ENCODE measurements at regions not wholly inside any gene's neighbourhood (a gene's known extent, or its start where the extent isn't known, plus 50 kb on each side); places are given as distances from the start of the nearest gene placed in this dataset.
"Not testable (repeated sequence)": the region's sequence is repeated elsewhere in the genome, so short reads cannot be mapped to it uniquely, and the experiment has no call there.

GRCh38 chr3:71966185-71966584, 181.2 kb upstream of the PROK2 start:
- no peak for DNase-seq

DNA sequence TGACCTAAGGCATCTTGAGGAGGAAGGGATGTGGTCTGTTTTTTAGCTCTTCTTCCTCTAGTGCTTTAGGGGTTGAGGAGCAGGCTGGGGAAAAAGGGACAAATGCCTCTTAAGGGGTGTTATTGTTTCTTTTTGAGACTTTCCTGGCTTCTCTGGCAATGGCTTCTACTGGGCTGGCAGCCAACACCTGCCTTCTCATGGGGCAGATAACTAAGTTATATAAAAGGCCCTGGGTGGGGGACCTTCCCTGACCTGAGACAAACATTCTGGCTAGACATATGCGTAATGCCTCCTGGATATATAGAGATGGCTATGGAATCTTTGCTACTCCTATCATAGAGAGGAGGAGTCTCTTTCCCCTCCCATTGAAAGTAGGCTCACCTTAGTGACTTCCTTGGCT, 179.2 kb upstream of the PROK2 start:
- DNase-seq: no peak

GRCh38 chr3:71962561-71963240, 177.8 kb upstream of the PROK2 start:
- no peak for DNase-seq

GRCh38 chr3:71961891-71962290, 176.9 kb upstream of the PROK2 start:
- no peak for DNase-seq

DNA sequence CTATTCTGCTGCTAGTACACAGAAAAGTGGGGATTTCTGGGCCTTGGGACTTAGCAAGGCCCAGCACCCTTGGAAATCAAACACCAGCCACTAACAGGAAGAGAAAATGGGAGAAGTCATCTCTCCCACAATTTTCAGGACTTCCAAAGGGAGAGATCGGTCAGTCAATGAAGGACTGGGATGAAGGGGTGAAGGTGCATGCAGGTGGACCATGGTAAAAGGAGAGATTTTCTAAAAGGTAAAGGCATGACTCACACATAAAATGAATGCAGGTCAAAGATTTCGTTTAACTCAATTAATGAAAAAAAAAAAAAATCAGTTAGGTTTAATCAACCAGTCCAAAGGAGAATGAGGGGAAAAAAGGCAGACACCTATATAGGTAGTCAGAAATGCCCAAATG, 176.4 kb upstream of the PROK2 start:
- DNase-seq: no peak

- DNase-seq: no peak
Observed at GRCh38 chr3:71958533-71958932, 173.6 kb upstream of the PROK2 start.

DNA sequence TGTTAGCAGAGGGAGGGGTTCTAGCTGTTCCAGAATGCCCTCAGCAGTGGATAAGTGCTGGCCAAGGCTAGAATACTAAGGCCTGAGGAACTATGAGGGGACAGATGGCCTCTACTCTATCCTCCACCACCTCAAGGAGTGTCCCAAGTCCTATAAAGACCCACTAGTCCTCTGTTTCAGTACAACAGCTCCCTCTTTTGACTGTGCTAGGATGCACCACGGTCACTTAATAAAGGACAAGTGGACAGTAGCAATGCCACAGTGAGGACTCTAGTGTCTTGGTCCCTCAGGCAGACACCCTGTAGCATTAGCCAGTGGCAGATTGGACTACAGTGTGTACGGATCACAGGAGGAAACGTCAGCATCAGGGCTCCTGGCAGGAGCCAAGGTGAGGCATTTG, 171.8 kb upstream of the PROK2 start:
- DNase-seq: no peak

DNA sequence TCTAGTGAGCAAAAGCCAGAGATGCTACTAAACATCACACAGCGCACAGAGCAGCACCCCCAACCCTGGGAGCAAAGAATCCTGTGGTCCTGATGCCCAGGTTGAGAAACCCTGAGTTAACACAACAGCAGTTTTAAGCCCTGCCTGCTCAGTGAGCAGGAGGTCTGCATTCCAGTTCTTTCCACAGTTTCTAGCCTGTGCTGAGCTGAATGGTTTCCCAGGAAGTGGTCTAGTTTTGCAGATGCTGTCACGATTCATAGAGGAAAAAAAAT, 171.1 kb upstream of the PROK2 start:
- no peak for DNase-seq

DNA sequence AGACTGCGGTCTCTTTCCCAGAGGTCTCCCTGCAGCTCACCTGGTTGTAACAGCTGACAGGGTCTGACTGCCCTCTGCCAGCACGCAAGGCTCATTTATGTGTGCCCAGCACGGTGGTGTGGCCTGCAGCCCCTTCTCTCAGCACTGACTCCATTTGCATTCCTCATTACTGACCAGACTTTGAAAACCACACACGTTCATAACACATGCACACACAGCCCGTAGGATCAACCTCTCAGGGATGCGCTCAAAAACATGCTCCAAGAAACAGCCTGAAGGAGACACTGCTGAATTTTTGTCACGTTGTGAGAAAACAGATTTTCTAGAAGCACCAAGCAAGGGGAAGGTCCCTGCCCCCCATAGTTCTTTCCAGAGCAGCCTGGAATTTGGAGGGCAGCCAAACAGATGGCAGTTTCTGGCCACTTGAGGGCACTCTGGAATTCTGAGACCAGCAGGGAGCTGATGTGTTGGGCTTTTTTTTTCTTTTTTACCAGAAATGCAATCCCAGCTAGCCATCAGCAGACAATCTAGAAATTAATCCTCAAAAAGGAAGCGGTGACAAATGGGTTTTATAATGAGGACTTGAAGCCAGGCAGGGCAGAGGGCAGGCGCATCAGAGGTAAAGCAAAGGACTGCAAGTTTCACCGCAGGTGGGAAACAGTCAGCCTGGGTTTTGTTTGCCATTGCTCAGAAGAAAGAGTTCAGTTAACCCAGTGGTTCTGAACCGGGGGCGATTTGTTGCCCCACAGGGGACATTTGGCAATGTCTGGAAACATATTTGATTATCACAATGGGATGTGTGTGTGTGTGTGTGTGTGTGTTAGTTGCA, 170.5 kb upstream of the PROK2 start:
- DNase-seq: no peak

GRCh38 chr3:71951842-71952241, 166.9 kb upstream of the PROK2 start:
- no peak for DNase-seq

DNA sequence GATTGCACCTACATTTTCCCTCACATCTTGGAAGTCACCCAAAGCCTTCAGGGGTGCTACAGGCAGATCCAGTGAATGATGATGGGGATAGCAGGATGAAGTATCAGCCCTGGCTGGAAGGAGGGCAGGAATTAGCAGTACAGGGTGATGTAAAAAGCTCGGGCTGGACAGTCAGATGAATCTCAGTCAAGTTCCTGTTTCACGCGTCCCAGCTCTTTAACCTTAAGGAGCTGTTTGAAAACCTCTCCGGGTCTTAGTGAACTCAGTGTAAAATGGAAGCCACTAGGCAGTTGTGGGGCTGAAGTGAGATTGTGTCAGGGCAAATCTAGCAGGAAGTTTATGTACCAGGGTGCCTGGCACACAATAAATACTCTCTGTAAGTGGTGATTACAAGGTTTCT, 166.4 kb upstream of the PROK2 start:
- no peak for DNase-seq

GRCh38 chr3:71949442-71949841, 164.5 kb upstream of the PROK2 start:
- DNase-seq: no peak

DNA sequence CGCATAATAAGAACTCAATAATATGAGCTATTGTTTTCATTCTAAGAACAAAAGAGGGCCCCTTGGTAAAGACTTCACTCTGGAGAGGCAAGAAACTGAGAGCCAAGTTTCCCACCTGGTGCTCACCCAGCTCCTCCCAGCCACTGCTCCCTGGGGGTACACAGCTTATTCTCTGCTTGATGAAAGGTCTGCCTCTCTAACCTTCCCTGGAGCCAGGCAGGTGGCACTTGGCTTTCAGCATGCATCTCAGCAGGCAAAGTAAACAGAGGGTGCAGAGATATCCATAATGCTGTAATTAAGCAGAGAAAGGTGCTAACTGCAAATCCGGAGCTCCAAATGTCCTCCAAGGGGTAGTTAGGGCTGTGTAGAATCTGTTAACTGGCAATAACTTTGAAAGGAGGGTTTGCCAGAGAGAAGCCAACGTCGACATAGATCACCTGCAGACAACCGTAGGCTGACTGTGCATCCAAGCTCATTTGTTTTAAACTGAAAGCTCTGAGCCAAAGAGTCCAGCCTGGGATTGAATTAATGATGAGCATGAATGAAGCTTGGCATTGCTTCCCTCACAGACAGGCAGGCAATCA, 159.6 kb upstream of the PROK2 start:
- DNase-seq: peak; percentile 56

DNA sequence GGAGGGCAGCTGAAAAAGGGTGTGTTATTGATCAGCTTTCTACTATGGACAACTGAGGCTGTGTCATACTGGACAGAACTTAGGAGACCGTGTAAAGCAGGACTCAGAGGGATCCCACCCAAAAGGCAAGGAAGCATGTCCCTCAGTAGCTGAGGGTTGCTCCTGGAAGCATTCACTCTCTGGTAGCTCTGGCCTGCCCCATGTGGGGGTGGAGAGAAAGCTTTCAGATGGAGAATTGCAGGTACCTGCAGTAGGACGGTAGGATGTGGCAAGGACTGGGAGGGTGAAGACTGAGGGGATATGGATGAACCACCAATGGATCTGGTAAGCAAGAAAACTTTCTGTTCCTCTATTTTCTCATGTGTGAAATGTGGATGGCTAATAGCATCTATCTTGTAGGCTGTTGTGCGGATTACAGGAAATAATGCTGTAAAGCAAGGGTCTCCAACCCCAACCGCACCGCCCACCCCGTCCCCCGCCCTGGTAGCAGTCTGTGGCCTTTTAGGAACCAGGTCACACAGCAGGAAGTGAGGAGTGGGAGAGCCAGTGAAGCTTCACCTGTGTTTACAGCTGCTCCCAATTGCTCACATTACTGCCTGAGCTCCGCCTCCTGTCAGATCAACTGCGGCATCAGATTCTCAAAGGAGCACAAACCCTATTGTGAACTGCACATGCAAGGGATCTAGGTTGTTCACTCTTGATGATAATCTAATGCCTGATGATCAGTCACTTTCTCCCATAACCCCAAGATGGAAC, 157.7 kb upstream of the PROK2 start:
- no peak for DNase-seq

GRCh38 chr3:71940486-71940885, 155.5 kb upstream of the PROK2 start:
- no peak for DNase-seq

DNA sequence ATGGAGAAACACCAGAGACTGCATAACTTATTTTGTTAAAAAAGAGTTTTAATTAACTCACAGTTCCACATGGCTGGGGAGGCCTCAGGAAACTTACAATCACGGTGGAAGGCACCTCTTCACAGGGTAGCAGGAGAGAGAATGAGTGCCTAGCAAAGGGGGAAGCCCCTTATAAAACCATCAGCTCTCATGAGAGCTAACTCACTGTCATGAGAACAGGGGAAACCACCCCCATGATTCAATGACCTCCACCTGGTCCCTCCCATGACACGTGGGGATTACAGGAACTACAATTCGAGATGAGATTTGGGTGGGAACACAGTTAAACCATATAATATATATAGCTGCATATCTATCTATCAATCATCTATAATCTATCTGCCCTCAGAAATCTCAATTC, 153.1 kb upstream of the PROK2 start:
- not testable (repeated sequence) for DNase-seq

GRCh38 chr3:71936681-71937080, 151.7 kb upstream of the PROK2 start:
- no peak for DNase-seq

DNA sequence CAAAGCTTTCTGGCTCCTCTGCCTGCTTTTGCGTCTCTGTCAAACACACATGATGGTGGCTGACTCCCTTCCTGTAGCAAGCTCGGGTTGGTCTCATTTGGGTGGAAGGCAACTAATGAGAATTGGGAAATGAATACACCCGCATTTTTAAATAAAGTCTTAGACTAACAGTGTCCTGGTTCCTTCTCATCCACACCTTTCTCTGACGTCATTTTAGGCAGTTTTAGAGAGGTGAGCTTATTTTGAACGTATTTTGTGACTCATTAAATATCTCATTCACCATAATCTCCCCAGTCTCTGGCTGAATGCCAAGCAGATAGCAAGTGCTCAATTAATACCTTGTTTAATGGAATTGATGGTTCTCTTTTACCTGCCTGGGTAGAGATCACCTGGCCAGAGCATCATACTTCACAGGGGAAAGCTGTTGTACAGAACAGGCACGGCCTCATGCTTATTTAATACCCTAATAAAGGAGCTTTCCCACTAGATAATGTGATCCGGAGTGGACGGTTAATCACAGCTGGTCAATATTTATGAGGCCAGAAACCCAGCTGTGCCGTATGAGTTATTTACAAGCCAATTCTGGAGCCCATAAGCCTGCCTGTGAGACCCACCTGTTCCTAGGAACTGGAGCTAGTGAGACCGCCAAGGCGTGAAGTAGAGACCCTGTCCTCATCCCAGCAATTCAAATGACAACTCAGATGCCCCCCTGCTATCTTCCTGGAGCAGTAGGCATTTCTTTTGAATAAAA, 149.7 kb upstream of the PROK2 start:
- no peak for DNase-seq

GRCh38 chr3:71931922-71932321, 147.0 kb upstream of the PROK2 start:
- DNase-seq: no peak

DNA sequence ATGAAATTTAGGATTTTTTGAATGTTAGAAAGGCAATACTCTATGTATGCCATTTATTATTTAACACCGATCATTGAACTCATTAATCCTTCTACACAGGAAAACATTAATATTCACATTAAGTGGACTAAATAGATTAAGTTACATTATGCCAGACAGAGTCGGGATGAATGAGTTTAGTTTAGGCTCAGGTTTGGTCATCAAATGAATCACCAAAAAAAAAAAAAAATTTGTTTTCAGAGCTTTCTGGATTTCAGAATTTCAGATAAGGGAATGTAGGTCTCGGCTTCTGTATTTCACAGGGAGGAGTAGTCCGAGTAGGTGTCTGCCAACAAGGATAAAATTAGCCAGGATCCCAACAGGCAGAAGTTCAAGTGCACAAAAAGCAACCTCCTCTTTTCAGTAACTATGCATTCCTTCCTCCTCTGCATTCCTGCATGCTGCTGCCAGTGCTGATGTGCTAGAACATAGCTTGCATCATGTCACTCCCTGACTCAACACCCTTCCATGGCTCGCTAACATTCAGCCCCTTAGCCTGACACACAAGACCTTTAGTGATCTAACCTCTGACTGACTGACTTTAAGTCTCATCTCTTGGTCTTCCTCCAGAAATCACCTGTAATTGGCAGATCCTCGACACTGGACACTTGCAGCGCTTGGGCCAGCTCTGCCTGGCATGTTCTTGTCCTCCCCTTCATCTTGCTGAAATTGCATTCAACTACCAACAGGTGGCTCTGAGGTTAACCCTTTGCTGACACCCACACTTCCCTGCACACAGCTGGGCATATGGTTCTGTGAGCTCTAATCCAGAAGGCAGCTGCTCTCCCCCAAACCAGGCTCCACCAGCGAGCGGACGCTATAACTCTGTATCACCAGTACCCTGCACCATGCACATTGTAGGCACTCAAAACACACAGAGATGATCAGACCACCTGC, 145.4 kb upstream of the PROK2 start:
- DNase-seq: no peak

DNA sequence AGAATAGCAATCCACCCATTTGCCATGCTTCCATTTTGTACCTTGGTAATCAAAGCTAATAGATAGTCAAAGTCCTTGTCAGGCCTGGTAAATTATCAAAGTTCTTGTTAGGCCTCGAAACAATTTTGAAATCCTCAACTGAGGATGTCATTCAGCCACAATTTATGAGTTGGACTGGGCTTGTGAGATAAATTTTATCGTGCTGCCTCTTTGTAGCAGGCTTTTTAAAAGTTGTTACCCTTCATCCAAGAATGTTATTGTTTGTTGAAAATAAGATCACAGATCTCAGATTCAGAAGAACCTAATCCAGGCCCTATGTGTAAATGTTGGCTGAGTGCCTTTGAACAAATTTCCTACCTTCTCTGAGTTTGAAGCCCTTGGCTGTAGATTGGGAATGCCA, 143.3 kb upstream of the PROK2 start:
- no peak for DNase-seq

DNA sequence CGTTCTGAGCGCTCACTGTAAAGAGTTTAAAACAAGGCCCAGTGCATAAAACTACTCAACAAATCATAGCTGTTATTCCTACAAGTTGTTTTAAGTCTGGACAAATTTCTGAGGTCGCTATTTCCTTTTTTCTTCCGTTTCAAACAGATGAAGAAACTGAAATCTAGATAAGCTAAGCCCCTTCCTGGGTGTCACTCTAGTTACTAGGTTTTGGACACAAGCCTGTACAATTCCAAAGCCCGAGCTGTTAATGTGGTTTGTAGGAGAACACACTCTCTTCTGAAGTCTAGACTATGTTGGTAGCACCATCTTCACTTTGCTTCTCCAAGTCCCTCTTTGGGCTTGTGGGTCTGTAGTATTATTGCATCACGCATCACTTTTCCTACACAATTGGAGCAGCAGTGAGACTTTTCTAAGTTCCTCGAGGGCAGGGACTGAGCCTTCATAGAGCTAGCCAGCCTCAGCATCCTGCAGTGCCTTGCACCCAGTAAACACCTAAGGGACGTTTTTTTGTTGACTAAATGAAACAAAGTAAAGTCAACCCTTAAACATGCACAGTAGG, 142.6 kb upstream of the PROK2 start:
- DNase-seq: no peak

All from NCI-H2107 (cell line).